ENCODE measurements at regions not wholly inside any gene's neighbourhood (a gene's known extent, or its start where the extent isn't known, plus 50 kb on each side); places are given as distances from the start of the nearest gene placed in this dataset.
"Not testable (repeated sequence)": the region's sequence is repeated elsewhere in the genome, so short reads cannot be mapped to it uniquely, and the experiment has no call there.

DNA sequence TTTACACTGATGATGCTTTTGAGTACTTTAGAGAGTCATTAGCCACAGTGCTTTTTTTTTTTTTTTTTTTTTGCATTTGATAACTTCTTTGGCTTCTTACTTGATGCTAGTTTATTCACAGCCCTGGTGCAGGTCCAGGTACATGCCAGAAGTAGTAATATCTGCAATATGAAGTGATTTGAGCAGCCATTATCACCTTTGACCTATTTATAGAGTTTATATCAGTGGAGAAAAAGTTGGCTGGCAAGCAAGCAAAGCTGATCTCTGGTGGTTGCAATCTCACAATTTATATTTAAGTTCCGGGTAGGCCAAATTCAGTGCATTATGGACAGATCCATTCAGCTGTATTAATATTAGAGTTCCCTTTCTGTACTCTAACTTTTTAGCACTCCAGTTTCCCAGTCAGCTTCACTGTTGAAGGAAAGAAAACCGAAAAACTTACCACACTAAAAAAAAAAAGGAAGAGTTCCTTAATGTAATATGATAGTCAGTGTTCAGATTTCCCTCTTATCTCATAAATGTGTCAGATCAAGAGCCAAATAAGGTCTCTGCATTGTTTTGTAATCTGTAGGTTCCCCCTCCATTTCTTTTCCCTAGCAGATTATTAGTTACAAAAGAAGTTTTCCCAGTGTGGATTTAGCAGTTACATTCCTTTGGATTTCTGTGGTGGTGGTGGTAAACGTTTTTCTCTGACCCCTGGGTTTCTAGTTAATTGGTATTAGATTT lies 78.6 kb downstream of the HAUS1 start (continued):
- TF ChIP-seq AFF1 (IDR thresholded peaks at IDR 0.05; ENCODE audit: low read depth in 1 of 2, partially characterized antibody in 2 of 2), result no peak
- TF ChIP-seq DNMT1 (IDR thresholded peaks at IDR 0.05), result no peak
- no peak for TF ChIP-seq ATF4 (CRISPR knock-in tag; IDR thresholded peaks at IDR 0.05)
- no peak for TF ChIP-seq CREBBP (IDR thresholded peaks at IDR 0.05; ENCODE audit: low read depth, low read length)

DNA sequence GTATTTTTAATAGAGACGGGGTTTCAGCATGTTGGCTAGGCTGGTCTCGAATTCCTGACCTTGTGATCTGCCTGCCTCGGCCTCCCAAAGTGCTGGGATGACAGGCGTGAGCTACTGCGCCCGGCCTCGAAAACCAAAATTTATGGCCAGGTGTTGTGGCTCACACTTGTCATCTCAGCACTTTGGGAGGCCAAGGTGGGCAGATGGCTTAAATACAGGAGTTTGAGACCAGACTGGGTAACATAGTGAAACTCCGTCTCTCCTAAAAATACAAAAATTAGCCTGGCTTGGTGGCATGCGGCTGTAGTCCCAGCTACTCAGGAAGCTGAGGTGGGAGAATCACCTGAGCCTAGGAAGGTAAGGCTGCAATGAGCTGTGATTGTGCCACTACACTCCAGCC lies 80.1 kb downstream of the HAUS1 start:
- intact Hi-C loops (cut with micrococcal nuclease); H3K27me3 ChIP-seq (ENCODE audit: control insufficient read depth in 2 of 2, insufficient read depth in 2 of 2, low read length in 2 of 2); FAIRE-seq; BruUV-seq (replicated peaks); ATAC-seq; H3K27ac ChIP-seq (ENCODE audit: extremely low read depth, low read depth, low read length); H3K36me3 ChIP-seq (ENCODE audit: control insufficient read depth, insufficient read depth, low read length); H3K9me3 ChIP-seq (replicated peaks; ENCODE audit: control insufficient read depth, insufficient read depth, low read depth, low read length); H3K9ac ChIP-seq (ENCODE audit: insufficient read depth in 1 of 2, low read depth in 2 of 2, low read length in 2 of 2); H3K4me2 ChIP-seq (ENCODE audit: insufficient read depth, low read length); H4K20me1 ChIP-seq (replicated peaks; ENCODE audit: control insufficient read depth, insufficient read depth, low read length); in situ Hi-C loops (cut with MboI); H2AFZ ChIP-seq (ENCODE audit: low read depth, low read length); DNase-seq (ENCODE audit: extremely low read depth in 1 of 4, low spot score in 3 of 4); H3K4me3 ChIP-seq; CTCF ChIA-PET (ENCODE audit: low intra/inter-chr PET ratio); H3K4me1 ChIP-seq (replicated peaks in 1 of 2; ENCODE audit: control insufficient read depth in 2 of 2, insufficient read depth in 2 of 2, low read length in 2 of 2); H3K9me1 ChIP-seq (ENCODE audit: control insufficient read depth, insufficient read depth, low read length): not testable (repeated sequence)
- POLR2A ChIA-PET, result interaction anchor here (1.3 to 7.0 kb wide), 2 partner anchors 10 to 15 kb away, joined by 4 to 41 read pairs; a partner anchor contains a TSS
- peaks cover 82% of the 10 kb centered on the region for H3K79me2 ChIP-seq (ENCODE audit: control insufficient read depth, insufficient read depth, low read length)
- WGBS (ENCODE audit: insufficient coverage, low coverage, missing lambda C conversion rate), result 96% methylated on average over 9 of the region's 9 CpGs
